GM18507 (cell line): ENCODE measurements at regions not wholly inside any gene's neighbourhood (a gene's known extent, or its start where the extent isn't known, plus 50 kb on each side); places are given as distances from the start of the nearest gene placed in this dataset.

ENCODE experiments used
- DNase-seq: peaks from one replicate; pipeline ENCODE4 v3.0.0; 2011; ENCODE audit warnings: low read depth; ENCODE audit not compliant: insufficient read length; ENCODE audit errors: extremely low spot score
- FAIRE-seq: peaks from 2 replicates; lab custom pipeline; 2011; peaks lifted over from hg19 to GRCh38; lab: Jason Lieb, UNC

DNA sequence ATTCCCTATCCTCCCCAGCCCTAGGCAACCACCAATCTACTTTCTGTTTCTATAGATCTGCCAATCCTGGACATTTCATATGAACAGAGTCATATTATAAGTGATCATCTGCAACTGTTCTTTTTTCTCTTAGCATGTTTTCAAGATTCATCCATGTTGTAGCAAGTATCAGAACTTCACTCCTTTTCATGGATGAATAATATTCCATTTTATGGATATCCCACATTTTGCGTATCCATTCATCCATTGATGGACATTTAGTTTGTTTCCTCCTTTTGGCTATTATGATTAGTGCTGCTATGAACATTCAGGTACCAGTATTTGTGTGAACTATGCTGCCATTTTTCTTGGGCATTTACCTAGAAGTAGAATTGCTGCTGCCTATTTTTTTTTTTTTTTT, 51.3 kb upstream of the HAND1 start:
- DNase-seq, result no peak
- no peak for FAIRE-seq

DNA sequence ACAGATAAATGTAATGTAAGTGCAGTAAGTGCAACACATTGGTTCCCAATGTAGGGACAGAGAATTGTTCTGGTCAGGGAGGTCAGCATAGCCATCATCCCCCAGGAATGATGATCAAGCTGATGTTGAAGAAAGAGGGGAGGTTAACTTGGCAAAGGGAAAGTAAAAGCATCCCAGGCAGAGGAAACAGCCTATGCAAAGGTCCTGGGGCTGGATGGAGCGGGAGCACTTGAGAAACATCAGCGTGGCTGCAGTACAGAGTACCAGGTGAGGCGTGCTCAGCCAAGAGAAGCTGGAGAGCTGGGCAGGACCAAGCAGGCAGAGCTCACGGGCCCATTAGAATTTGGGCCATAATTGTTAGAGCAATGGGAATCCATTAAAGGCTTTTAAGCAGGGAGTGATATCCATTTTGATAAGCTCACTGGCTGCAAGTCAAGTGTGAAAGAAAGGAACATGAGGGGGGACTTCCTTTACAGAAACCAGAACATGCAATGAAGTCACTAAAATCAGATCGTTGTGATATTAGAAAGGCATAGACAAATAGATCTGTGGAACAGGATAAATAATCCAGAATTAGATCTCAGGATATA, 50.1 kb upstream of the HAND1 start:
- no peak for FAIRE-seq
- DNase-seq, result no peak
